Tibial nerve (tissue), 3 donors: ENCODE measurements at regions not wholly inside any gene's neighbourhood (a gene's known extent, or its start where the extent isn't known, plus 50 kb on each side); places are given as distances from the start of the nearest gene placed in this dataset.

Source experiments
- CTCF ChIP-seq, 5 experiments: fragments of 200-600 bp in 3 of 5; fragments of 450-650 bp in 2 of 5; sonication (generic) in 3 of 5; IDR thresholded peaks; one replicate each; pipeline ENCODE4 v1.5.1; 2016 to 2019; ENCODE audit warnings: antibody characterized with exemption in 5 of 5, mild to moderate bottlenecking in 3 of 5, moderate library complexity in 2 of 5
- POLR2A ChIP-seq, 2 donors: fragments of 450-650 bp; IDR thresholded peaks; one replicate each; pipeline ENCODE4 v1.6.1; 2017; ENCODE audit warnings: antibody characterized with exemption in 2 of 2, mild to moderate bottlenecking in 2 of 2, moderate library complexity in 2 of 2

DNA sequence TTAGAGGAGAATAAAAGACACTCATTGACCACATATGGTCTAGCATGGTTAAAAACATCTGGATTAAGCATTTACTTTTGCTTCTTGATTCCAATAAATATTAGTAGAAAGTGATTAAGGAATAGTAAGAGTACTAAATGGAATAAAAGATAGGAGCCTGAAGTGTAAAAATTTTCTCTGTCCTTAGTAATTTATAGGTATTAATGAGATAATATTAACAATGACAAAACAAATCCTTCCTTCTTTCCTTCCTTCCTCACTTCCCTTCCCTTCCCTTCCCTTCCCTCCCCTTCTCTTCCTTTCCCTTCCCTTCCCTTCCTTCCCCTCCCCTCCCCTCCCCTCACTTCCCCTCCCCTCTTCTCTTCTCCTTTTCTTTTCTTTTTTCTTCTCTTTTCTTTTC is 797.5 kb upstream of the NRXN1 start:
- TF ChIP-seq POLR2A (IDR thresholded peaks at IDR 0.05) (no peak), CTCF (IDR thresholded peaks at IDR 0.05) (no peak)
